ENCODE measurements at regions not wholly inside any gene's neighbourhood (a gene's known extent, or its start where the extent isn't known, plus 50 kb on each side); places are given as distances from the start of the nearest gene placed in this dataset.

DNA sequence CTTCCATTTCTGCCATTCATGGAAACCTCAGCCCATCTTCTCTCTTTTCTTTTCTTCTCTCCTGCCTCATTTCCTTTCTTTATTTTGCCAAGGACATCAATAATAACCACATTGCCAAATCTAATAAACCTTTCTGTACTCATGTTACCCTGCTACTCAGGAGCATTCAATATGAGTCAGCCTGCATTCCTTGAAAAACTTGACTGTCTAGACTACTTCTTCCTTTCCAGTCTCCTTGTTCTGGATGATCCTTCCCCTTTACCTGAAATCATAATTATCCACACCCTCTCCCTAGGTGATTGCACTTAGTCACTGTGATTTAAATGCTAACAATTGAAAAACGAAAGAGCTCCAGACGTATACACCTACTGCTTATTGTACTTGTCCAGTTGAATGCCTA lies 253.2 kb upstream of the CENPE start:
- TF ChIP-seq, protein P1, sequence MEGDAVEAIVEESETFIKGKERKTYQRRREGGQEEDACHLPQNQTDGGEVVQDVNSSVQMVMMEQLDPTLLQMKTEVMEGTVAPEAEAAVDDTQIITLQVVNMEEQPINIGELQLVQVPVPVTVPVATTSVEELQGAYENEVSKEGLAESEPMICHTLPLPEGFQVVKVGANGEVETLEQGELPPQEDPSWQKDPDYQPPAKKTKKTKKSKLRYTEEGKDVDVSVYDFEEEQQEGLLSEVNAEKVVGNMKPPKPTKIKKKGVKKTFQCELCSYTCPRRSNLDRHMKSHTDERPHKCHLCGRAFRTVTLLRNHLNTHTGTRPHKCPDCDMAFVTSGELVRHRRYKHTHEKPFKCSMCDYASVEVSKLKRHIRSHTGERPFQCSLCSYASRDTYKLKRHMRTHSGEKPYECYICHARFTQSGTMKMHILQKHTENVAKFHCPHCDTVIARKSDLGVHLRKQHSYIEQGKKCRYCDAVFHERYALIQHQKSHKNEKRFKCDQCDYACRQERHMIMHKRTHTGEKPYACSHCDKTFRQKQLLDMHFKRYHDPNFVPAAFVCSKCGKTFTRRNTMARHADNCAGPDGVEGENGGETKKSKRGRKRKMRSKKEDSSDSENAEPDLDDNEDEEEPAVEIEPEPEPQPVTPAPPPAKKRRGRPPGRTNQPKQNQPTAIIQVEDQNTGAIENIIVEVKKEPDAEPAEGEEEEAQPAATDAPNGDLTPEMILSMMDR (IDR thresholded peaks at IDR 0.05; ENCODE audit: borderline replicate concordance): no peak
- no peak for DNase-seq

DNA sequence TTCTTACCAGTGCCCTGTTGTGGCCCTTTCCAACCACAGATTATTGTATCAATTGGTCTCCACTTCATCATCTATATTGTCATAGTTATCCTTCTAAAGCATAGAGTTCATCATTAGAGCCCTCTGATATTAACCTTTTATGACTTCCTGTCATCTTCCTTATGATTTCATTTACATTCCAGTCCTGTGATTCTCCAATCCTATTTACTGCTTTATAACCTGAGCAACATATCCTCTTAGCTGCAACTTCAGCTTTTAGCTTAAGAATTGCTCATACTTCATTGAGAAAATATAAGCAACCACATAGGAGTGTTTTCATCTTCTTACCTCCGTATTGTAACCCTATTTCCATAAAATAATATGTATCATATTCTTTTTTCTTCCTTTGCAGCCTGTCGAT lies 252.6 kb upstream of the CENPE start:
- Histone ChIP-seq H3K27me3 (ENCODE audit: low read depth) (no peaks in the 10 kb centered on the region), H3K27ac (replicated peaks) (no peak overlapping the region), H3K4me3 (no peak overlapping the region), H3K4me1 (no peaks in the 10 kb centered on the region), H3K9me3 (replicated peaks) (peaks cover 15% of the 10 kb centered on the region), H3K36me3 (no peaks in the 10 kb centered on the region)
- TF ChIP-seq, protein P1 (IDR thresholded peaks at IDR 0.05; ENCODE audit: borderline replicate concordance): no peak
- intact Hi-C loops (cut with micrococcal nuclease): no loop called here
- DNase-seq: no peak

More for the DNA sequence above, 253.2 kb upstream of the CENPE start:
- no peaks in the 10 kb centered on the region for H3K27me3 ChIP-seq (ENCODE audit: low read depth)
- no peak overlapping the region for H3K27ac ChIP-seq (replicated peaks)
- H3K4me3 ChIP-seq: no peak overlapping the region
- no peaks in the 10 kb centered on the region for H3K36me3 ChIP-seq
- H3K9me3 ChIP-seq (replicated peaks): peaks cover 21% of the 10 kb centered on the region
- H3K4me1 ChIP-seq: no peaks in the 10 kb centered on the region
- intact Hi-C loops (cut with micrococcal nuclease): no loop called here

DNA sequence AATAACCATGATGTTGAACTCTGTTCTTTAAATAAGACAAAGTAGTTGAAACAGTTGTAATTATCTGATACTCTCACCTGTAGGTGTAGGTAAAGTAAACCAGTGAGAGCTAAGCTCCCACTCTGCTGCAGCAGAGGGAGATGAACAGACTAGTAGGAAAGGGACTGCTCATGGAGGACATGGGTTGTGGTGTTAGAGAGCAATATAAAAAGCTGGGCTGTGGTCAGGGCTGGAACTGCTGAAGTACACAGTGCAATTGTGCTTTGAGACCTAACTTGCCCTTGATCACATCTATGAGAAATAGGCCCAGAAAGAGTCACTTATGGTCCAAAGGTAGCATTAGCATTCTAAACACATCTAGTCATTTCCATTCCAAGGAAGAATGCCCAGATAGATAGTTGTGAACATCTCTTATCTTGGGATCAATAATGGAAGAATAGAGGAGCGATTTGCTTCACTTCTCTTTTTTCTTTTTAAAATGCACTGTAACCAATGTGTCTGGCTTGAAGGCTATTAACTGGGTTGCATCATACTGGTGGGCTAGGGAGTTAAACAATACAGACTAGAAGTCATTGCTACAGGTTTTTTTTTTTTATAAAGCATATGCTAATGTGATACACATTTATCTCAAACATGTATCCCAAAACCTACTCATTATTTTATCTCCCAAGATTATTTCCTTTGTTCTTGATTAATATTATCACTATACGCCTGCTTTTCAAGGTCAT lies 251.3 kb upstream of the CENPE start:
- Histone ChIP-seq H3K9me3 (replicated peaks) (peaks cover 3% of the 10 kb centered on the region), H3K27me3 (ENCODE audit: low read depth) (no peaks in the 10 kb centered on the region), H3K27ac (replicated peaks) (no peak overlapping the region), H3K4me3 (no peak overlapping the region), H3K36me3 (no peaks in the 10 kb centered on the region), H3K4me1 (no peaks in the 10 kb centered on the region)
- DNase-seq: no peak
- intact Hi-C loops (cut with micrococcal nuclease): no loop called here
- TF ChIP-seq, protein P1 (IDR thresholded peaks at IDR 0.05; ENCODE audit: borderline replicate concordance): no peak

DNA sequence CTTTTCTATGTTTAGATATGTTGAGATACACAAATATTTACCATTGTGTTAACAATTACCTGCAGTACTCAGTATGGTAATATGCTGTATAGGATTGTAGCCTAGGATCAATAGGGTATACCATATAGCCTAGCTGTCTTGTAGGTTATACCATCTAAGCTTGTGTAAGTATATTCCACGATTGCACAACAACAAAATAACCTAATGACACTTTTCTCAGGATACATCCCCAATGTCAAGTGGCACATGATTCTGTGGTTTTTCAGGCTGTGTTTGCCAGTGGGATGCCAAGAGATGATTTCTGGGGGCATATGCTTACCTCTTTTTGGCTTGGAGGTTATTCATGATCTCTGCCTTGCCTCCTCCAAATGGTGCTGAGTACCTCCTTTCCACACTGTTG lies 247.2 kb upstream of the CENPE start:
- H3K36me3 ChIP-seq: no peaks in the 10 kb centered on the region
- TF ChIP-seq, protein P1 (IDR thresholded peaks at IDR 0.05; ENCODE audit: borderline replicate concordance): no peak
- intact Hi-C loops (cut with micrococcal nuclease): no loop called here
- H3K27ac ChIP-seq (replicated peaks): no peak overlapping the region
- no peaks in the 10 kb centered on the region for H3K9me3 ChIP-seq (replicated peaks)
- H3K4me1 ChIP-seq: no peaks in the 10 kb centered on the region
- H3K4me3 ChIP-seq: no peak overlapping the region
- DNase-seq: no peak
- no peaks in the 10 kb centered on the region for H3K27me3 ChIP-seq (ENCODE audit: low read depth)

DNA sequence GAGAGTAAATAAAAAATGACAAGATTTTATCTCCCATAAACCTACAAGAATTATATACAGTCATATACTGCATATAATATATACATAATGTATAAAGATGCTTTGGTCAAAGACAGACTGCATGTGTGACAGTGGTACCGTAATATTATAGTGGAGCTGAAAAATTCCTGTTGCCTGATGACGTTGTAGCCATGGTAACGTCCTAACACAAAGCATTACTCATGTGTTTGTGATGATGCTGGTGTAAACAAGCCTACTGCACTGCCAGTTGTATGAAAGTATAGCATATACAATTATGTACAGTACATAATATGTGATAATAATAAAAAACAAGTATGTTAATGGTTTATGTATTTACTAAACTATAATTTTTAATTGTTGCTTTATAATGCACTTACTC lies 245.2 kb upstream of the CENPE start:
- H3K36me3 ChIP-seq: no peaks in the 10 kb centered on the region
- TF ChIP-seq, protein P1 (IDR thresholded peaks at IDR 0.05; ENCODE audit: borderline replicate concordance): no peak
- intact Hi-C loops (cut with micrococcal nuclease): no loop called here
- no peak overlapping the region for H3K4me3 ChIP-seq
- no peaks in the 10 kb centered on the region for H3K4me1 ChIP-seq
- no peaks in the 10 kb centered on the region for H3K27me3 ChIP-seq (ENCODE audit: low read depth)
- no peak overlapping the region for H3K27ac ChIP-seq (replicated peaks)
- DNase-seq: no peak
- H3K9me3 ChIP-seq (replicated peaks): peaks cover 5% of the 10 kb centered on the region
